Hepatocyte (in vitro differentiated cells): ENCODE measurements at regions not wholly inside any gene's neighbourhood (a gene's known extent, or its start where the extent isn't known, plus 50 kb on each side); places are given as distances from the start of the nearest gene placed in this dataset.

ENCODE experiments used
- DNase-seq: peaks from one replicate; pipeline ENCODE4 v3.0.0-alpha.2; 2016; ENCODE audit warnings: low spot score
- H2AFZ ChIP-seq: fragments of 200-600 bp; sonication (generic); 2 replicates; pipeline ENCODE4 v1.6.0; 2016; ENCODE audit warnings: antibody characterized with exemption, mild to moderate bottlenecking
- H3K27ac ChIP-seq: fragments of 200-600 bp; sonication (generic); 2 replicates; pipeline ENCODE4 v1.5.1; 2016; ENCODE audit warnings: mild to moderate bottlenecking
- H3K27me3 ChIP-seq: fragments of 200-600 bp; sonication (generic); 2 replicates; pipeline ENCODE4 v1.6.1; 2016
- H3K36me3 ChIP-seq: fragments of 200-600 bp; sonication (generic); replicated peaks from 2 replicates; pipeline ENCODE4 v1.5.1; 2016; ENCODE audit warnings: low read depth; ENCODE audit not compliant: insufficient read depth
- H3K4me1 ChIP-seq: fragments of 200-600 bp; sonication (generic); 2 replicates; pipeline ENCODE4 v1.5.1; 2016; ENCODE audit warnings: mild to moderate bottlenecking, moderate library complexity; ENCODE audit not compliant: insufficient read depth
- H3K4me2 ChIP-seq: fragments of 200-600 bp; sonication (generic); 2 replicates; pipeline ENCODE4 v1.6.0; 2016
- H3K4me3 ChIP-seq: fragments of 200-600 bp; sonication (generic); 2 replicates; pipeline ENCODE4 v1.5.1; 2016; ENCODE audit warnings: mild to moderate bottlenecking
- H3K79me2 ChIP-seq: fragments of 200-600 bp; sonication (generic); 2 replicates; pipeline ENCODE4 v1.6.0; 2017; ENCODE audit warnings: mild to moderate bottlenecking
- H3K9me2 ChIP-seq: fragments of 200-600 bp; sonication (generic); replicated peaks from 2 replicates; pipeline ENCODE4 v1.6.0; 2017; ENCODE audit warnings: mild to moderate bottlenecking; ENCODE audit not compliant: insufficient read depth
- H3K9me3 ChIP-seq: fragments of 200-600 bp; sonication (generic); 2 replicates; pipeline ENCODE4 v1.5.1; 2016; ENCODE audit warnings: low read depth, mild to moderate bottlenecking
- H4K20me1 ChIP-seq: fragments of 200-600 bp; sonication (generic); 2 replicates; pipeline ENCODE4 v1.6.0; 2016; ENCODE audit warnings: mild to moderate bottlenecking; ENCODE audit not compliant: insufficient read depth, poor library complexity, severe bottlenecking
- EZH2 ChIP-seq: fragments of 200-600 bp; sonication (generic); IDR thresholded peaks from 2 replicates; pipeline ENCODE4 v1.6.1; 2016; ENCODE audit warnings: antibody characterized with exemption, mild to moderate bottlenecking, borderline replicate concordance
- EZH2phosphoT487 ChIP-seq: fragments of 200-600 bp; sonication (generic); IDR thresholded peaks from one replicate; pipeline ENCODE4 v1.6.1; 2018; ENCODE audit warnings: antibody characterized with exemption, mild to moderate bottlenecking, low read depth, moderate library complexity; ENCODE audit not compliant: unreplicated experiment, severe bottlenecking
- WGBS: methylation state at CpG from one replicate; pipeline ENCODE4 v1.1.6; 2016; ENCODE audit warnings: low lambda C conversion rate; ENCODE audit errors: missing lambda C conversion rate; 5-methylcytosine and 5-hydroxymethylcytosine counted together
- TF ChIP-seq, protein P1 (sequence below): fragments of 200-600 bp; sonication (generic); IDR thresholded peaks from 2 replicates; pipeline ENCODE4 v1.5.1; 2016; ENCODE audit warnings: antibody characterized with exemption, mild to moderate bottlenecking; ENCODE audit not compliant: poor library complexity

DNA sequence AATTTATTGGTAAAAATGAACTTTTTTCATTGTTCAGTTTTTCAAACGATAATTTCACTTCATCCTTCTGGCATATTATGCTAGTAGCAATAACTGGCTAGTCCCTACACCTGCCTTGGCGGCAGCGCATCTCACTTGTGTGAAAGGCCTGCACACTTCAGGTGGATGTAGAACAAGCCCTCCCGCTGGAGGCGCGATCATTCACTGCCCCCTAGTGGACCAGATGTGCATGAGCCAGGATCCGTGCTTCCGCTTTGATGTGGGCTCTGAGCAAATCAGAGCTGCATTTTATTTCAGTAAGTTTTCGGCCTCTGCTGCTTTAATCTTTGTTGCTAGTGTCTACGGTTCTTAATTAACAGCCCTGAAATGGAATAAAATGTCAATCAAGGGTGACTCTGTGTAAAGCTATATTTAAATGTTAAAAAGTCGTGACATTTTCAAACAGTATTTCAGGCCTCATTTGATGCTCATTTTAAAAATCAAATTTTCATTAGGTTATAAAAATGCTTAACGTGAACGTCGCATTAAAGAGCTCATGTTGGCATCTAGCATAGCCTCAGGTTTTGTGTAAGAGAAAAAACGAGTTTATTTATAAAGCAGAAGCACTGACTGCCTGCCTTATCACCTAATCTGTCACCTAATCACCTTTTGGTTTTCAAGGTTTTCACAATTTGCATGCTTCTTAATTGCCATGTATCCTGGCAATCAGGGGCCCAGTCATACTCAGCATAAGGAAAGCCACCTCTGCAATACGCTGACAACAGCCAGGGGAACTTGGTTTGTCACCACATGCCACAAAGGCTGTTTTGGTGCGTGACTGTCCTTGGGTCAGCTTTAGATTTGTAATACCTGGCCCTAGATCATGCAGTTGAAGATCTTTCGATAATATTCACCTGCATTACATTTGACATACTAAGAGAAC, 112.2 kb downstream of the TEX26 start:
- WGBS = 30% methylated on average over 18 of the region's 18 CpGs
- TF ChIP-seq, protein P1, sequence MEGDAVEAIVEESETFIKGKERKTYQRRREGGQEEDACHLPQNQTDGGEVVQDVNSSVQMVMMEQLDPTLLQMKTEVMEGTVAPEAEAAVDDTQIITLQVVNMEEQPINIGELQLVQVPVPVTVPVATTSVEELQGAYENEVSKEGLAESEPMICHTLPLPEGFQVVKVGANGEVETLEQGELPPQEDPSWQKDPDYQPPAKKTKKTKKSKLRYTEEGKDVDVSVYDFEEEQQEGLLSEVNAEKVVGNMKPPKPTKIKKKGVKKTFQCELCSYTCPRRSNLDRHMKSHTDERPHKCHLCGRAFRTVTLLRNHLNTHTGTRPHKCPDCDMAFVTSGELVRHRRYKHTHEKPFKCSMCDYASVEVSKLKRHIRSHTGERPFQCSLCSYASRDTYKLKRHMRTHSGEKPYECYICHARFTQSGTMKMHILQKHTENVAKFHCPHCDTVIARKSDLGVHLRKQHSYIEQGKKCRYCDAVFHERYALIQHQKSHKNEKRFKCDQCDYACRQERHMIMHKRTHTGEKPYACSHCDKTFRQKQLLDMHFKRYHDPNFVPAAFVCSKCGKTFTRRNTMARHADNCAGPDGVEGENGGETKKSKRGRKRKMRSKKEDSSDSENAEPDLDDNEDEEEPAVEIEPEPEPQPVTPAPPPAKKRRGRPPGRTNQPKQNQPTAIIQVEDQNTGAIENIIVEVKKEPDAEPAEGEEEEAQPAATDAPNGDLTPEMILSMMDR = peak; percentile 98
- TF ChIP-seq EZH2 (no peak), EZH2phosphoT487 (no peak)
- peak; percentile 90 for DNase-seq
- Histone ChIP-seq H3K36me3 (no peaks in the 10 kb centered on the region), H3K9me3 (no peaks in the 10 kb centered on the region), H3K4me3 (no peak overlapping the region), H3K4me1 (peaks cover 24% of the 10 kb centered on the region), H2AFZ (no peak overlapping the region), H4K20me1 (no peaks in the 10 kb centered on the region), H3K79me2 (no peaks in the 10 kb centered on the region), H3K27ac (peak overlapping the region; percentile 91), H3K9me2 (no peaks in the 10 kb centered on the region), H3K27me3 (no peaks in the 10 kb centered on the region), H3K4me2 (peak overlapping the region; percentile 3)

DNA sequence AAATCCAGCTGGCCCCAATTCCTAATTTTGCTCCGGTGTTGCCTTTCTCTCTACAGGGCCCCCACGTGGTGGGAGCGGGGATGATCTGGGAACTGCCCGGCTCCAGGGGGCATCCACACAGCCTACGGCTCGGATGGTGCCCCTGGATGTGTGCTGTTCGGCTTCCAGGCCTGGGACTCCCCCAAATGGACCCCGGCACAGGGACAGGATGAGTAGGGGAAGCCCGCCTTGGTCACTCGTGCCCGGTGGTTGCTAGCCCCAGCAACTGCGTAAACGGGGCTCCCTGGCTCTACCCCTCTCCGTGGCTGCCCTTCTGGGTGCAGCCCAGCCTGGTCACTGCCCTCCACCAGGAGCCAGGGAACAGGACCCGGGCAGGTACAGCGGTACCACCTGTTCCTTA, 111.5 kb downstream of the TEX26 start:
- TF ChIP-seq, protein P1 = no peak
- TF ChIP-seq EZH2phosphoT487 (no peak), EZH2 (no peak)
- Histone ChIP-seq H3K79me2 (no peaks in the 10 kb centered on the region), H3K9me3 (no peaks in the 10 kb centered on the region), H4K20me1 (no peaks in the 10 kb centered on the region), H3K27me3 (no peaks in the 10 kb centered on the region), H3K27ac (no peak overlapping the region), H3K4me3 (no peak overlapping the region), H3K36me3 (no peaks in the 10 kb centered on the region), H3K9me2 (no peaks in the 10 kb centered on the region), H3K4me2 (no peak overlapping the region), H3K4me1 (peaks cover 24% of the 10 kb centered on the region), H2AFZ (no peak overlapping the region)
- 62% methylated on average over 16 of the region's 16 CpGs for WGBS
- DNase-seq = no peak

DNA sequence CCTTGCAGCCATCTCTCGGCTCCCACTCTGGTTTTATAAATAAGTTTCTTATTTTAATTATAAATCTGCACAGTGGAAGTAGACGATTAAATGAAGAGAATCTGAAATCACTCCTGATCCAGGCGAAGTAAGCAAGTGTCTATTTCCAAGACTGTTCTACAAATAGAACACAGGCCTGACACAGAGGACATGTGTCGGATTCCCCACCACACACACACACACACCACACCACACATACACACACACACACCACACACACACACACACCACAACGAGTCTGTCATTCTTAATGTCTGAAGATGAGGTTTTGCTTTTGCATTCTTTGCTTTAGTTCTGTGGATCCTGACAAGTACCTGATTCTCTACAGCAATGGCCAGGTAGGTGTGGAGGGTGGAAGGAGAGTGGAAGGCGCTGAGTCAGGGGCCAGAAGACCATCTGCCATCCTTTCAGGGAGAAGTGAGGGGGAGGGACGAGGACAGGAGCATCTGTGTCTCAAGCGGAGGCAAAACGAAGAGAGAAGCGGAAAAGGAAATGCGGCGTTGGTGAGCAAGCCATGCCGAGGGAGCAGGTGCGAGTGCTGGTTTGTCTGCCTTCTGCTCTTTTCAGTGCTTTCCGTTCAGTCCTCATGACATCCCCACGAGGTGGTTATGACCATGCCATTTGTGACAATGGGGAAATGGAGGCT, 110.2 kb downstream of the TEX26 start:
- peaks cover 23% of the 10 kb centered on the region for H3K4me1 ChIP-seq
- H3K79me2 ChIP-seq = no peaks in the 10 kb centered on the region
- TF ChIP-seq, protein P1 = no peak
- TF ChIP-seq EZH2 (no peak), EZH2phosphoT487 (no peak)
- H3K36me3 ChIP-seq = no peaks in the 10 kb centered on the region
- H3K27me3 ChIP-seq = no peaks in the 10 kb centered on the region
- WGBS = 89% methylated on average over 16 of the region's 16 CpGs
- no peaks in the 10 kb centered on the region for H3K9me3 ChIP-seq
- H2AFZ ChIP-seq = no peak overlapping the region
- no peak overlapping the region for H3K4me3 ChIP-seq
- H3K9me2 ChIP-seq = no peaks in the 10 kb centered on the region
- no peak overlapping the region for H3K27ac ChIP-seq
- H3K4me2 ChIP-seq = no peak overlapping the region
- DNase-seq = no peak
- H4K20me1 ChIP-seq = no peaks in the 10 kb centered on the region
